Astrocyte of the hippocampus (primary cell): ENCODE measurements at regions not wholly inside any gene's neighbourhood (a gene's known extent, or its start where the extent isn't known, plus 50 kb on each side); places are given as distances from the start of the nearest gene placed in this dataset.
"Not testable (repeated sequence)": the region's sequence is repeated elsewhere in the genome, so short reads cannot be mapped to it uniquely, and the experiment has no call there.

Source experiments
- DNase-seq: peaks from one replicate; pipeline ENCODE4 v3.0.0; 2011; ENCODE audit warnings: low read depth, low spot score

DNA sequence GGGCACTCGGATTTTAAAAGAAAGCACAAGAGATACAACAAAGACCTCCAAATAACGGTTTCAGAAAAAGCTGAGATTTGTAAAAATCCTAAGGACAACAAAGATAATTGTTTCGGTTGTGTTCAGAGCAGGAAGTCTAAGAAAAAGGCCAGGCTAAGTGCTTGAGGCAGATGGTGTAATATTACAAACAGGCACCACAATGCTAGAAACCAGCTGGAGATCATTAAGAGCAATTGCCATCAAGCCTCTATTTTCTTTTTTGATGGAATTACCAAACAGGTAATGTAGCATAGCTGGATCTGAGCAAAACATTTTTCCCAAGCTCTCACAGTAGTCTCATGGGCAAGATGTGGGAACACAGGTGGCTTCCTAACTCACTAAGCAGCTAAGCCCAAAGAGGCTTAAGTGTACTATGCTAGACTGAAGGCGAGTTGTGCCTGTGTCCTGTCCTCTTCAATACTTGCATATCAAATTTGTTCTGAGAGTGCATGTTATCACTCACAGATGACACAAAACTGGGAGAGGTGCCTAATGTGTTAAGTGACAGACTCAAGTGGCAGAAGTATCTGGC is 161.6 kb downstream of the GLUL start:
- no peak for DNase-seq

DNA sequence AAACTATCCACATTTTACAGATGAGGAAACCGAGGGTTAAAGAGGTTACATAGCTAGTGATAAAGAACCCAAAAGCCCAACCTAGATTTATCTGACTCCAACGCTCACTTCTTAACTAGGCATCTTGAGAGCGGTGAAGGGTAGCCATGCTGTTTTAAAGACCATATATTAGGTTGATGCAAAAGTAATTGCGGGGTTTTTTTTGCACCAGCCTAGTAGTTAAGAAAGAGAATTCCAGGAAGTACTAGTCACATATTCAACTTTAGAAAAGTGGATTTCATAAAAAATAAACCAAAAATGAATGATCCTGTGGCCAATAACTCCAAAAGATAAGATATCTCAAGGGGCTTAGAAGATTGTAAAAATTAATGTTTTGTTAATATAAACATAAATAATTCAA is 162.1 kb downstream of the GLUL start:
- no peak for DNase-seq

DNA sequence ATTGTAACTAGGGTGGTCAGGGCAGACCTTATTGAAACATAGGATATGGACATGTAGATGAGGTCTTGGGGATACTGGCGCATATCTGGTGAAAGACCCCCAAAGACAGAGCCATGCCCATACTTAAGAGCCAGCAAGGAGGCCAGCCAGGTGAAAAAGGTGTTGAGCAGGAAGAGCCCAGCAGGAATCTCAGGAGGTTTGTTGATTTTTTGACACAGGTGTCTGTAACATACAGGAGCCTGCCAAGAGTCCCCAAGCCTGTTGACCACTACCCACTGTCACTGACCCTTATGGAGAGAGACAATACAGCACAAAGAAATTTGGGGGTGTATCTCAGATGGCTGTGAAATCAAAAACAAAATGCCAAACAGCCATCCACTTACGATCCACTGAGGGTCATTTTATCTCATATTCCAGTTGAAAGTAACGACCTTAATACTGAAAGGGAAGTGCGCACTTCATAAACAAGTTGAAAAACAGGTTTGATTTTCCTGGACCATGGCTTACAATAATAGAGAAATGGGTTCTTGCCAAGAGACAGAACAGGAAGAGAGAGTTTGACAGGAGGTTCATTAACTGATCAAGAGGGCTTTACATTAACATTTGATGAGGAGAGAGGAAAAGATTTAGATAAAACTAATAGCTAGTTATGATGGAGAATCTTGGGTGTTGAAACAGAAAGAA is 163.6 kb downstream of the GLUL start:
- no peak for DNase-seq

DNA sequence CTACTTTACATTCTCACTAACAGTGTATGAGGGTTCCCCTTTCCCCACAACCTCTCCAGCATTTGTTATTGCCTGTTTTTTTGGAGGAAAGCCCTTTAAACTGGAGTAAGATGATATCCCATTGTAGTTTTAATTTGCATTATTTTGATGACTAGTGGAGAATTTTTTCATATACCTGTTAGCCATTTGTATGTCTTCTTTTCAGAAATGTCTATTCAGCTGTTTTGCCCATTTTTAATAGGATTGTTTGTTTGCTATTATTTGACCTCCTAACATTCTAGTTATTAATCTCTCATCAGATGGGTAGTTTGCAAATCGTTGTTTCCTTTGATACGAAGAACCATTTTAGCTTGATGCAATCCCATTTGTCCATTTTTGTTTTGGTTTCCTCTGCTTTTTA is 165.0 kb downstream of the GLUL start:
- DNase-seq: no peak

DNA sequence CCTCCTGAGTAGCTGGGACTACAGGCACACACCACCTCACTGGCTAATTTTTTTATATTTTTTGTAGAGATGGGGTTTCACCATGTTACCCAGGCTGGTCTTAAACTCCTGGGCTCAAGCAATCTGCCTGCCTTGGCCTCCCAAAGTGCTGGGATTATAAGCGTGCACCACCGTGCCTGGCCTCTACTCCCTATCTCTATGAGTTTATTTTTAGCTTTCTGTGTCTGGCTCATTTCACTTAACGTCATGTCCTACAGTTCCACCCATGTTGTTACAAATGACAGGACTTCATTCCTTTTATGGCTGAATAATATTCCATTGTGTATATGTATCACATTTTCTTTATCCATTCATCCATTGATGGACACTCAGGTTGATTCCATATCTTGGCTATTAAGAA is 164.2 kb upstream of the ZNF648 start:
- DNase-seq: not testable (repeated sequence)

DNA sequence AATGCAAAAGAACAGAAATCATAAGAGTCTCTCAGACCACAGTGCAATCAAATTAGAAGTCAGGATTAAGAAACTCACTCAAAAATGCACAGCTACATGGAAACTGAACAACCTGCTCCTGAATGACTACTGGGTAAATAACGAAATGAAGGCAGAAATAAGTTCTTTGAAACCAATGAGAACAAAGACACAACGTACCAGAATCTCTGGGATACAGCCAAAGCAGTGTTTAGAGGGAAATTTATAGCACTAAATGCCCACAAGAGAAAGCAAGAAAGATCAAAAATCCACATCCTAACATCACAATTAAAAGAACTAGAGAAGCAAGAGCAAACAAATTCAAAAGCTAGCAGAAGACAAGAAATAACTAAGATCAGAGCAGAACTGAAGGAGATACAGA is 160.5 kb upstream of the ZNF648 start:
- DNase-seq: not testable (repeated sequence)

DNA sequence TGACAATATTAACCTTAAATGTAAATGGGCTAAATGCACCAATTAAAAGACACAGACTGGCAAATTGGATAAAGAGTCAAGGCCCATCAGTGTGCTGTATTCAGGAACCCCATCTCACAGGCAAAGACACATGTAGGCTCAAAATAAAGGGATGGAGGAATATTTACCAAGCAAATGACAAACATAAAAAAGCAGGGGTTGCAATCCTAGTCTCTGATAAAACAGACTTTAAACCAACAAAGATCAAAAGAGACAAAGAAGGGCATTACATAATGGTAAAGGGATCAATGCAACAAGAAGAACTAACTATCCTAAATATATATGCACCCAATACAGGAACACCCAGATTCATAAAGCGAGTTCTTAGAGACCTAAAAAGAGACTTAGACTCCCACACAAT is 159.9 kb upstream of the ZNF648 start:
- DNase-seq: not testable (repeated sequence)

DNA sequence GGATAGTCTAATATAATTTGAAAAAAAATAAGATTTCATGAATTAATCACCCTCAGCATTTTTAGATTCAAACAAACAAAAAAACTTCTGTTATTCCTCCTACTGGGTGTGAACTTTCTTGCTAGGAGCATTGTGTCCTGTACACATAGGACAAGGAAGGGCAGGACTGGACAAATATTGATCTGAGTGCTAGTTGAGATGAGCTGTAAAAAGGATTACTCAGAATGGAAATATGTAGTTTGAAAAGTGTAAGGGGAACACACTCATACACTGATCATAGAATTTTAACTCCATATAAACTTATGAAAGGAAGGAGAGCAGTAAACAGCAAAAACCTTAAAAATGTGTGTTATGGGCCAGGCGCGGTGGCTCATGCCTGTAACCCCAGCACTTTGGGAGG is 156.5 kb upstream of the ZNF648 start:
- DNase-seq: no peak

DNA sequence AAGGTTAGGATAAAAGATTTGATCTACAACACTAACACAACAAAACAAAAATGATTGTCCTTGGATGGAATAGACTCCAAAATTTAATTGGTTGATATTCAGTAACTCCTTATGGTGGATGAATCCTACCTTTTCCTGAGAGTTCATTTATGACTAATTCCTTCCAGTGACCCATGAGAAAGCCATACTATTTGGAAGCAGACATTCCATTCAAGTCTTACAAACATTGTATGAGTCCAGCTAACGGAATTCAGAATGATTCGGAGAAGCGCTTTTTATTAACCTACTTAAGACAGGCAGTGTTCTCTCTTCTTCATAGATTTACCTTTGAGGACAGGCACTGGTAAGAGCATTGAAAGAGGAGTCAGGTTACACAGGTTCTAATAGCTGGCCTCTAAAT is 155.6 kb upstream of the ZNF648 start:
- peak; percentile 33 for DNase-seq

DNA sequence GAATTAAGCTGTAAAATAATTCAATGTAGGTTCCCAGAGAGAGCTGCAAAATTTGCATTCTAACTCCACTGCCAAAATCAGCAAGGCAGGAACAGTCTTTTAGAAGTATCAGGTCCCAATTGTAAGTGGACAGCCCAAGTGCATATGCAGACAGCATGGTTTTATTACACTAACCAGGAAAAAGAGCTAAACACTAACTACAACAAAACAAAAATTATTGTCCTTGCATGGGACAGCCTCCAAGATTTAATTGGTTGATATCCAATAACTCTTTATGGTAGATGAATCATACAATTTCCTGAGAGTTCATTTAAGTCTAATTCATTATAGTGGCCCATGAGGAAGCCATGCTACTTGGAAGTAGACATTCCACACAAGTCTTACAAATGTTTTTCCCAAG is 154.3 kb upstream of the ZNF648 start:
- DNase-seq: no peak

DNA sequence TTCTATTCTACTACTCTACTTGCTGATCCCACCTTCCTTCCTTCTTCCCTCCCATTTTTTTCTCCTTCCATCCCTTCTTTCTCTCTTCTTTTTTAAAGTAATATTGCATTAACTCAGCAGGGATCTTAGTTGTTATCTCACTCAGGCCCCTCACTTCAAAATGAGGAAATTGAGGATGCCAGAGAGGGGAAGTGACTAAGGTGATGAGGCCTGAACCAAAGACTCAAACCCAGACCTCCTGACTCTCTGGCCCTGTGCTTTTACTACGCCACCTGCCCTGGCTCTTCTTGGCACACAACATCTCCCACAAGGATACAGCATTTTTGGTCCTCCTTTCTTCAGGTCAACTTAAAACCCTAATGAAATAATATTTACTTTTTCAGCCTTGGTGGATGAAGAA is 151.7 kb upstream of the ZNF648 start:
- DNase-seq: no peak

DNA sequence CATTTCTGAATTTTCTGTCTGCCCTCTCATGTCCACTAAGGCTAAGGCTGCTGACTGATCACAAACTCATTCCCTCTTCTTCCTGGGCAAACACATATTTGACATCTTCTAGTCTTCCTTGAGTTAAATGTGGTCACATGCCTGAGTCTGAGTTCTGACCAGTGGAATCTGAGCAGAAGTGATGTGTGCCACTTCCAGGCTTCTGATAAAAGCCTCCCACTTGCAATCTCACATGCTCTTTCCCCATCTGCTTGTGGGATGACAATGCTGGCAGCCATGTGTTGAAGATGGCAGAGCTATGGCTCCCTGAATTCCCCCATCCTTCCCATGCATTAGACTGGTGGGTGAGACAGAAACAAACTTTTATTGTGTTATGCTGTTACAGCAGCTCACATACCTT is 149.9 kb upstream of the ZNF648 start:
- DNase-seq: no peak

DNA sequence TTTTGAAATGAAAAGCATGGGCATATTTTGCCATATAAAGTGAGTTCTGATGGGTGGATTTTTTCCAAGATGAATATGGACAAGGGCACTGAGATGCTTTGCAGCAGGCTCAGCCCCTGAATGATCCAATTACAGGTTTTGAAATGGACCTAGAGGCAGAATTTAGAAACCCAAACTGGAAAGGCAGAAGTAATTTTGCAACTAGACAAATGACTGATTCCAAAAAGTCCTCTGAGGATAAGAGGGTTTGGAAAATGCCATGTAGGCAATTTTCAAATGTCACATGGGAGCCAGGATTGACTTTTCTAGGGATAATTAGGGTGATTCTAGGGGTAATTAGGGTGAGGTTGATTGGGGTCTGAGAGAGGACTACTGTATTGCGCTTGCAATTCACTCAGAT is 148.9 kb upstream of the ZNF648 start:
- no peak for DNase-seq

DNA sequence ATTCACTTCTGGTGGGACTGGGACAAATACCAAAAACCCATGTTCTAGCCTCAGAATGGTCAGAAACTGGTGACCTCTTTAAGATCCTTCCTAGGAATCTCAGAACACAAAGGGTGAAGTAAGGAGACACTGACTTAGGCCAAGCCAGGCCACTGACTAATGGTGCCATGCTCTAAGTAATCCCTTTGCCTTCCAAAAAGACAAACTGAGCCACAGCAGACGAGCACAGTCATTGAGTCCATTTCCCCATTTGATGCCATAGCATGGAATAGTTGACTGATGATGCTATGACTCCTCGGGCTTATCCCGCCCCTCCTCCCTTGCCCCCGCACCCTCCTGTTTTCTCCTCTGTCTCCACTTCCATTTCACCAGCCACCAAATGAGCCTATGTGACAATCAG is 145.8 kb upstream of the ZNF648 start:
- DNase-seq: no peak

DNA sequence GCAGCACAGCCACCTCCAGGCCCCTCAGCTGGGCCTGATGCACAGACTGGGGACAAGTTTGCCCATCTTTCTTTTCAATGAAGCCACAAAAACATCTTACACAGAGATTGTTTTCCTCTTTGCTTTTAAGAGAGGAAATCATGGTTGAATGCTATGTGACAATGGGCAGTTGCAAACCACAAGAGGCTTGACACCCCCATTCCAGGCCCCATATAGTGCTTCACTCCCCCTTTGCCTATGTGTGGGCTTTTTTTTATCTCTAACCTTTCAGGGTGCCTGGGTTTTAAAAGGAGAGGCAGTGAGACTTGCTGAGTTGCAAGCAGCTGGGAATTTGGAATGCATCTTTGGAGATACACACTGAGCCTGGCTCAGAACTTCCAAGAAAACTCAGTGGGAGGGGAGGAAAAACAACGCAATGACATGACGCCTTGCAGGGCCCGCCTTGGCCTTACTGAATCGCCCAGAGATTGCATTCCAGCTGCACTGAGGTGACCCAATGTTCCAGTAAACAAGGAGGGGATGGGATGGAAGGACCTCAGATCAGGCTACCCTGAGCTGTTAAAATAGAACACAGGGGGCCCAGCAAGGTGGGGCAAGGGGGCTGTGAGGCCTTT is 145.2 kb upstream of the ZNF648 start:
- DNase-seq: no peak

DNA sequence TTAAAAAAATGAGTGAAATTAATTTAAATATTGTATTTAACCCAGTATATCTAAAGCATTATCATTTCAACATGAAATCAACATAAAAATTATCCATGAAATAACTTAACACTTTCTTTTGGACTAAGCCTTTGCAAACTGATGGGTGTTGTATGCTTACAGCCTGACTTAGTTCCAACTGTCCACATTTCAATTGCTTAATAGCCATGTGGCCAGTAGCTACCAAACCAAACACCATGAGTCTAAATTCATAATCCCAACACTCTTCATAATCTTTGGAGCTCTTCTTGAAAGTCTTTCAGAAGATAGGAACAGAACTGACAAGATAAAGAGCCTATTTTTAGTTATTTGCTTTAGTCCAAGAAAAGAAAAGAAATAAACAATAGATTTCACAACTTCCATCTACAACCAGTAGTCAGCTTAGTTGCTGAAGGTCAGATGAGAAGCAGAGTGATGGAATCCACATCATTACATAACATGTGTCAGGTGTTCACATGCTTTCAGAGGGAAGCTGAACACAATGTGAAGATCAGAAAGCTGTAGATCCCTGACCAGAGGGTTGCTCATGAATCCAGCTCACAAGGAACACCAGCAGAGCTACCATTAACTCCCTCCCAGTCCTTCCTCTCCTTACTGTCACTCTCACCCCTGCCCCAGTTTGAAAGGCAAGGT is 144.0 kb upstream of the ZNF648 start:
- DNase-seq: no peak

DNA sequence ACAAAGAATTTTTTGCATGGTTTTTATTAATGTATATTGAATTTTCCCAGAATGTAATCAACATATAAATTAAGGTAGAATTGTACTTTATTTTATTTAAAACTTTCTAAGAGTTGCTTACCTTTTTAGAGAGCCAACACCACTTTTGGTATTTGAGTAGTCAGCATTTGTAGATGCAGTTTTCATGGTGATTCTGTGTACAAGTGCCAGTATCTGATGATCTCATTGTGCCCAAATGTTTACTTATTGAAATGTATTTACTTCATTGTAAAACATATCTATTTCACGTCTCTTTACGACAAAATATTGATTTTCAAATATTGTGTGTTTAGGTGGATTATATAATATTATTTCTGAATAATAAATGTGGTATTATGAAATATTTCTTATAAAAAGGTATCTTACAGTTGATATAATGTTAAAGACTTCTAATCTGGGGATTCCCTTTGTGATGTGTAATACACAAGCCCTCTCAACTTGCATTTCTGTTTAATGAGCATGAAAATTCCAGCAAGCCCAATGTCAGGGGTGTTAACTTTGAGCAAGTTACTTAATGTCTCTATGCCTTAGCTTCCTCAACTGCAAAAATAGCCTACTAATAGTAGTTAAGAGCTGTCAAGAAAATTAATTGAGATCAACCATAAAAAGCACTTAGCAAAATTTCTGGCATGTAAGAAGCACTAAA is 141.8 kb upstream of the ZNF648 start:
- DNase-seq: no peak

DNA sequence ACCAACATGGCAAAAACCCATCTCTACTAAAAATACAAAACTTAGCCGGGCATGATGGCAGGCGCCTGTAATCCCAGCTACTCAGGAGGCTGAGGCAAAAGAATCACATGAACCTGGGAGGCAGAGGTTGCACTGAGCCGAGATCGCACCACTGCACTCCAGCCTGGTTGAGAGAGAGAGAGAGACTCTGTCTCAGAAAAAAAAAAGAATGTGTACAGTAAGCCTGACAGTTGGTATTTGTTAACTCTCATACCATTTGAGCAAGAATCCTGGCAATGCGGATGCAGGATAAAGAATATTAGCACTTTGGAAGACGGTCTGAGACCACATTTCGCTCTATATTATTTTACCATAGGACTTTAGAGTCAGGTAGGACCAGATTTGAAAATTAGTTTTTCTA is 140.0 kb upstream of the ZNF648 start:
- not testable (repeated sequence) for DNase-seq

DNA sequence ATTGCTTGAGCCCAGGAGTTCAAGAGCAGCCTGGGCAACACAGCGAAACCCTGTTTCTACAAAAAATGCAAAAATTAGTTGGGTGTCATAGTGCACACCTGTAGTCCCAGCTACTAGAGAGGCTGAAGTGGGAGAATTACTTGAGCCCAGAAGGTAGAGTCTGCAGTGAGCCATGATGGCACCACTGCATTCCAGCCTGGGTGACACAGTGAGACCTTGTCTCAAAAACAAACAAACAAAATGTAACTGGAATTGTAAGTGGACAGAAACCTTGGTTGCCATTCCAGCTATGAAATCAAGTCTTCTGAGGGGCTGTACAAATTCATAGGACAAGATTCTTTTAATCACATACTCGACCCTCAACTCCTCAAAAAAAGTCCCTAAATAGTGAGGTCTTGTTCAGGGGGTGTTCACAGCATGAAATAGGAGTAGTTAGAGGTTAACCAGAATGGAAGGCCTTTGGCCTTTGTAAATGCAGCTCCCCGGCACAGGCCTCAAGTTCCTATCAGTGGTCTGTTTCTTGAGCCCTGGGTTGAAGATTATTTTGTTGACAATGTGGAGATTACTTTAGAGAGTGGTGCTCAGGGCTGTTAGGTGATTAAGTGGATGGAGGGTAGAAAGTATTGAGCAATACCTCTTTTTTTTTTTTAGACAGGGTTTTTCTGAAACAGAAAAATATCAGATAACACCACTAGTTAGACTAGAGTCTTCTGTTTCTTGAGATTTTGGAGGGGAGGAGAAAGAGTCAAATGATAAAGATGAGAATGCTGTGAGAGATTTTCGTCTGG is 138.7 kb upstream of the ZNF648 start:
- no peak for DNase-seq

DNA sequence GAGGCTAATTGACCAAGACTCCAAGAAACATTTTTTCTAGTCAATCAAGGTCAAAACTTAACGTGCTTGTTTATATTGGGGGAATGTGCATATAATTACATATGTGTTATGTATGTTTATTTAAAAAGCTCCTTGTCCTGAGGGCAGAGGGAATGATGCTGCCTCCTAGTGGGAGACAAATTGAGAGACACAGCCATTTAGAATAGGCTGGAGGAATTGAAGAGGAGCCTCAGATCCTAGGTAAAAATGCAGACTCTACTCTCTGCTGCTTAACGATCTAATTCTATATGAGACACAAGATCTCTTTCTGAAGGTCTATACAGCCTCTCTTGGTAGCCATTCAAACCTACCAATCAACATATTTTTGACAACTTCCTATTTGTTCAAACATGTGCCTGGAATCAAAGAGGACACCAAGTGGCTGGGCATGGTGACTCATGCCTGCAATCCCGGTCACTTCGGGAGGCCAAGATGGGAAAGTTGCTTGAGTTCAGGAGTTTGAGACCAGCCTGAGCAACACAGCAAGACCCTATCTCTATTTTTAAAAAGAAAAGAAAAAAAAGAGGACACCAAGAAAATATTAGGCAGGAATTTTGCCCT is 136.6 kb upstream of the ZNF648 start:
- no peak for DNase-seq
